Breast epithelium (tissue), 3 donors: ENCODE measurements at regions not wholly inside any gene's neighbourhood (a gene's known extent, or its start where the extent isn't known, plus 50 kb on each side); places are given as distances from the start of the nearest gene placed in this dataset.

Experiments
- CTCF ChIP-seq, 3 donors: fragments of 450-650 bp; IDR thresholded peaks; one replicate each; pipeline ENCODE4 v1.5.1; 2016 to 2017; ENCODE audit warnings: antibody characterized with exemption in 3 of 3, mild to moderate bottlenecking in 3 of 3, moderate library complexity in 3 of 3
- POLR2A ChIP-seq: fragments of 450-650 bp; IDR thresholded peaks from one replicate; pipeline ENCODE4 v1.6.1; 2016; ENCODE audit warnings: antibody characterized with exemption, mild to moderate bottlenecking, moderate library complexity
- POLR2AphosphoS5 ChIP-seq, 3 donors: sonication (generic); formaldehyde crosslinking; IDR thresholded peaks; one replicate each; pipeline ENCODE4 v1.6.1; 2017; ENCODE audit warnings: antibody characterized with exemption in 3 of 3

GRCh38 chr7:67620216-67620933 lies 623.7 kb downstream of the TYW1 start:
- TF ChIP-seq CTCF (IDR thresholded peaks at IDR 0.05) (no peak), POLR2A (no peak), POLR2AphosphoS5 (IDR thresholded peaks at IDR 0.05) (no peak)
